ENCODE measurements at regions not wholly inside any gene's neighbourhood (a gene's known extent, or its start where the extent isn't known, plus 50 kb on each side); places are given as distances from the start of the nearest gene placed in this dataset.
"Not testable (repeated sequence)": the region's sequence is repeated elsewhere in the genome, so short reads cannot be mapped to it uniquely, and the experiment has no call there.

- Histone ChIP-seq H3K4me3 (no peak overlapping the region), H3K4me2 (no peak overlapping the region), H3K4me1 (no peaks in the 10 kb centered on the region), H3K27ac (no peak overlapping the region), H3K9me3 (no peaks in the 10 kb centered on the region)
- DNase-seq (ENCODE audit: low read depth in 1 of 2, low spot score in 1 of 2) (no peak), FAIRE-seq (no peak), ATAC-seq (no peak)
- ChIA-PET CTCF (no interaction called here), POLR2A (no interaction called here)
- no peak for TF ChIP-seq MAX (IDR thresholded peaks at IDR 0.05)
- TF ChIP-seq TP53 (CRISPR knock-in tag; IDR thresholded peaks at IDR 0.05), result no peak
Measured at GRCh38 chr11:25565846-25566245, 766.1 kb upstream of the ANO3 start.

GRCh38 chr11:25566298-25567200 lies 765.4 kb upstream of the ANO3 start:
- Histone ChIP-seq H3K27ac (no peak overlapping the region), H3K4me2 (no peak overlapping the region), H3K4me3 (no peak overlapping the region), H3K9me3 (no peaks in the 10 kb centered on the region), H3K4me1 (no peaks in the 10 kb centered on the region)
- CTCF ChIA-PET, result no interaction called here
- 4% methylated on average over 5 of the region's 5 CpGs for WGBS (ENCODE audit: missing lambda C conversion rate)
- TF ChIP-seq POLR2A (IDR thresholded peaks at IDR 0.05; ENCODE audit: low read length) (no peak), CEBPB (IDR thresholded peaks at IDR 0.05) (no peak), BCL3 (IDR thresholded peaks at IDR 0.05) (no peak), NFE2L2 (conservative IDR thresholded peaks at IDR 0.05; ENCODE audit: low read length) (no peak), HMGXB4 (CRISPR knock-in tag; IDR thresholded peaks at IDR 0.05; ENCODE audit: borderline replicate concordance) (no peak), PBX3 (IDR thresholded peaks at IDR 0.05) (no peak)
- ATAC-seq, result no peak
- no peak for DNase-seq (ENCODE audit: low read depth in 1 of 2, low spot score in 1 of 2)
- no peak for FAIRE-seq
- POLR2A ChIA-PET, result no interaction called here

- Histone ChIP-seq H3K4me1 (no peaks in the 10 kb centered on the region), H3K9me3 (no peaks in the 10 kb centered on the region), H3K27ac (no peak overlapping the region), H3K4me3 (no peak overlapping the region), H3K4me2 (no peak overlapping the region)
- no peak for FAIRE-seq
- DNase-seq (ENCODE audit: low read depth in 1 of 2, low spot score in 1 of 2), result no peak
- POLR2A ChIA-PET, result no interaction called here
- WGBS (ENCODE audit: missing lambda C conversion rate), result 3% methylated on average over 1 of the region's 1 CpG
- CTCF ChIA-PET, result no interaction called here
- ATAC-seq, result no peak
- TF ChIP-seq BCL3 (IDR thresholded peaks at IDR 0.05) (no peak), REST (IDR thresholded peaks at IDR 0.05) (no peak), NFE2L2 (conservative IDR thresholded peaks at IDR 0.05; ENCODE audit: low read length) (no peak), TP53 (CRISPR knock-in tag; IDR thresholded peaks at IDR 0.05) (no peak), ZNF302 (CRISPR knock-in tag; IDR thresholded peaks at IDR 0.05) (no peak), NPAS2 (CRISPR knock-in tag; IDR thresholded peaks at IDR 0.05; ENCODE audit: borderline replicate concordance) (no peak), FOSL2 (IDR thresholded peaks at IDR 0.05) (no peak), FOSL2 (CRISPR knock-in tag; IDR thresholded peaks at IDR 0.05) (no peak), SMC3 (IDR thresholded peaks at IDR 0.05) (no peak), POLR2A (IDR thresholded peaks at IDR 0.05; ENCODE audit: low read length) (no peak), FOXS1 (CRISPR knock-in tag; IDR thresholded peaks at IDR 0.05) (no peak), BHLHE40 (IDR thresholded peaks at IDR 0.05; ENCODE audit: low read depth, low read length) (no peak), EP300 (IDR thresholded peaks at IDR 0.05) (no peak)
Measured at GRCh38 chr11:25576320-25576719, 755.6 kb upstream of the ANO3 start.

GRCh38 chr11:25579554-25579953 lies 752.4 kb upstream of the ANO3 start:
- WGBS (ENCODE audit: missing lambda C conversion rate), result 0% methylated on average over 2 of the region's 2 CpGs
- H3K4me3 ChIP-seq; H3K27ac ChIP-seq; H3K9me3 ChIP-seq; DNase-seq (ENCODE audit: low read depth in 1 of 2, low spot score in 1 of 2); H3K4me2 ChIP-seq; H3K4me1 ChIP-seq; ATAC-seq; POLR2A ChIA-PET; CTCF ChIA-PET; FAIRE-seq: not testable (repeated sequence)

All from A549 (cell line).